Stimulated activated CD8-positive, alpha-beta memory T cell treated with anti-CD3 and anti-CD28 coated beads, Interleukin-7, amount 100 ng/mL, for 48 hours (primary cell): ENCODE measurements at regions not wholly inside any gene's neighbourhood (a gene's known extent, or its start where the extent isn't known, plus 50 kb on each side); places are given as distances from the start of the nearest gene placed in this dataset.
"Not testable (repeated sequence)": the region's sequence is repeated elsewhere in the genome, so short reads cannot be mapped to it uniquely, and the experiment has no call there.

ENCODE experiments used
- DNase-seq, 2 donors: peaks; one replicate each; pipeline ENCODE4 v3.0.0-alpha.2; 2020; ENCODE audit warnings: low read depth in 1 of 2; ENCODE audit errors: extremely low read depth in 1 of 2

GRCh38 chr4:164617911-164618310 lies 136.0 kb upstream of the SMIM31 start:
- no peak for DNase-seq

- DNase-seq: no peak
These were observed 131.9 kb upstream of the SMIM31 start for GRCh38 chr4:164621886-164622521.

GRCh38 chr4:164623099-164623498 lies 130.8 kb upstream of the SMIM31 start:
- DNase-seq: no peak

- DNase-seq: no peak
These were observed 114.9 kb upstream of the SMIM31 start for GRCh38 chr4:164639001-164639400.

DNA sequence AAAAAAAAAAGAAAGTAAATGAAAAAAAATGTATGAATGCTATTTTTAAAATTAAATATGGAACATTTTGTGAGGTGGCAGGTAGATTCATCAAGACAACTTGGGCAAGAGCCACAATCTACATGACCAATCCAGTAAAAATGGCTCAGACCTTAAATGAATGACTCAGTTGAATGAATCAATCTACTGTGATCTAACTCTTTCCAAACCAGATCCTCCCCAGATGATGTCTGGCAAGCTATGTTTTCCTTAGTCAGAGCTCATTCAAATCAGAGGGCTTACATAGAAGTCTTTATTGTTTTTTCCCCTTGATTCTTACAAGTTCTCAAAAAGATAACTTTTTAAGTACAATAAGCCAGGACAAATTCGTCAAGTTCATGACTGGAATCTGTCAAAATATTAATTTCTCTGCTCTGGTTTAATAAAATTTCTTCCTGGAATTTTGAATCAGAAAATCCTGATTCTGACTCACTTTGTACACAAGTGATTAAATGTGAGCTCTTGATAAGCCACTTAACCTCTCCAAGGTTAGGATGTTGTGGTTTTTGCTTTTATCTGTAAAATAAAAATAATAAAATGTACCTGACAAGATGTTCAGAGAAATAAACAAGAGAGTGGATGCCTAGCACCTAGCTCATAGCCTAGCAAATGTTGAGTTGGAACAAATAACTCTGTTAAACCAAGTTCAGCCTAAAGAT lies 105.6 kb upstream of the SMIM31 start:
- DNase-seq: no peak

- DNase-seq: no peak
These were observed 105.1 kb upstream of the SMIM31 start for GRCh38 chr4:164648849-164649212.

DNA sequence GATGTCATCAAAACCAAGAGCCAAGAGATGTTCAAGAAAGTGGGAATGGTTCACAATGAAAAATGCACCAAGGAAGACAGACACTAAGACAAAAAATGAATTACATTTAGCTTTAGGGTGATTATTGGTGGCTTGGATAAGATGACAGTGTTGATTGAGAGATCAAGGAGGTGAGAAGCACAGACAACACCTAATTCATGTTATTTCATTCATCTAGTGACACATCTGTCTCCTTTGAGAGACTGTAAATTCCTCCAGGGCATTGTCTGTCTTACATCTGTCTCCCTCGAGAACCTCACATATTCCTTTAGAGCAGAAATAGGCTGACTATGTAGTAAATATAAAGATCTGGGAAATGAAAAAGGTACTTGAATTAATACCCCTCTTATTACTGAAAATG lies 94.2 kb upstream of the SMIM31 start:
- no peak for DNase-seq

DNA sequence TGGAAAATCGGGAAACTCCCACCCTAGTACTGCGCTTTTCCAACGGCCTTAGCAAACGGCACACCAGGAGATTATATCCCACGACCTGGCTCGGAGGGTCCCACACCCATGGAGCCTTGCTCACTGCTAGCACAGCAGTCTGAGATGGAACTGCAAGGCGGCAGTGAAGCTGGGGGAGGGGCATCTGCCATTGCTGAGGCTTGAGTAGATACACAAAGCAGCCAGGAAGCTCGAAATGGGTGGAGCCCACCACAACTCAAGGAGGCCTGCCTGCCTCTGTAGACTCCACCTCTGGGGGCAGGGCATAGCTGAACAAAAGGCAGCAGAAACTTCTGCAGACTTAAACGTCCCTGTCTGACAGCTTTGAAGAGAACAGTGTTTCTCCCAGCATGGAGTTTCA lies 77.8 kb upstream of the SMIM31 start:
- not testable (repeated sequence) for DNase-seq

GRCh38 chr4:164683040-164683439 lies 70.9 kb upstream of the SMIM31 start:
- no peak for DNase-seq

- DNase-seq: no peak
These were observed 58.3 kb upstream of the SMIM31 start for GRCh38 chr4:164695650-164696049.

DNA sequence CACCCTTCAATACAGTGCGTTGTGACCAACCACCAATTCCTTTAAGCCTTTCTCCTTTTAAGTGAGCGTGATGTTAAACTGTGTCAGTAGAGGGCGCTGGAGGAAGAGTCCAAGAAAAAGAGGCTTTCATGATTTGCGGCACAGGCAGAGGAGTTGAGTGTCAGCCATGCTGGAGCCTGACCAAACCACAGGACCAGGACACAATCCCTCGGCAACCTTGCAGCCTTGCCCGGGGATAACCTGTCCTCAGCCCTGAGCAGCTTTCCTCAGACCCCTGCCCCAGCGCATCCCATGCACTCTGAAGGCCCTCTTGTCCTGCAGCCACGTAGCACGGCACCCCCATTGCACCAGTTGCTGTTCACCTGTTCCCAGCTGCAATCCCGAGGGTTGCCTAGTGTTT lies 53.5 kb upstream of the SMIM31 start:
- DNase-seq: no peak

- DNase-seq: no peak
These were observed 52.3 kb upstream of the SMIM31 start for GRCh38 chr4:164701665-164702064.
